Testis (tissue), 2 donors: ENCODE measurements at regions not wholly inside any gene's neighbourhood (a gene's known extent, or its start where the extent isn't known, plus 50 kb on each side); places are given as distances from the start of the nearest gene placed in this dataset.
"Not testable (repeated sequence)": the region's sequence is repeated elsewhere in the genome, so short reads cannot be mapped to it uniquely, and the experiment has no call there.

Experiments used
- DNase-seq: peaks from one replicate; pipeline ENCODE4 v3.0.0-alpha.2; 2019
- H3K27ac ChIP-seq, 2 donors: fragments of 200-600 bp; sonication (generic); one replicate each; pipeline ENCODE4 v1.5.1; 2019
- H3K27me3 ChIP-seq: fragments of 200-600 bp; sonication (generic); one replicate; pipeline ENCODE4 v1.5.1; 2019
- H3K36me3 ChIP-seq: fragments of 200-600 bp; sonication (generic); one replicate; pipeline ENCODE4 v1.5.1; 2017; ENCODE audit warnings: low read depth; ENCODE audit errors: missing control alignments
- H3K4me1 ChIP-seq: fragments of 200-600 bp; sonication (generic); one replicate; pipeline ENCODE4 v1.5.1; 2019
- H3K4me3 ChIP-seq, 2 donors: fragments of 200-600 bp; sonication (generic); one replicate each; pipeline ENCODE4 v1.5.1; 2017 to 2019
- H3K9me3 ChIP-seq: fragments of 200-600 bp; sonication (generic); one replicate; pipeline ENCODE4 v1.5.1; 2017
- WGBS, 2 donors: methylation state at CpG; one replicate each; pipeline ENCODE4 v1.1.5; 2018; 5-methylcytosine and 5-hydroxymethylcytosine counted together
- intact Hi-C: fragments of 100-400 bp; cut with DNase I; formaldehyde crosslinking; loops from one replicate; pipeline ENCODE4 v1.15.1; 2023; ENCODE audit warnings: low total_unique reads
- TF ChIP-seq, protein P1 (sequence below), 3 experiments: fragments of 450-650 bp in 2 of 3; fragments of 200-600 bp in 1 of 3; sonication (generic) in 1 of 3; IDR thresholded peaks; one replicate each; pipeline ENCODE4 v1.5.1; 2016 to 2019; ENCODE audit warnings: antibody characterized with exemption in 3 of 3, mild to moderate bottlenecking in 2 of 3, moderate library complexity in 1 of 3

- 70% methylated on average over 15 of the region's 38 CpGs; no CpG with 5 or more reads in 1 of the 2 donors for WGBS, 2 donors
- H3K36me3 ChIP-seq, H3K4me3 ChIP-seq, H3K4me1 ChIP-seq, H3K27ac ChIP-seq, intact Hi-C loops, H3K27me3 ChIP-seq, DNase-seq, H3K9me3 ChIP-seq: not testable (repeated sequence)
Measured at GRCh38 chr9:39533763-39534548, 178.5 kb downstream of the SPATA31A1 start.

DNA sequence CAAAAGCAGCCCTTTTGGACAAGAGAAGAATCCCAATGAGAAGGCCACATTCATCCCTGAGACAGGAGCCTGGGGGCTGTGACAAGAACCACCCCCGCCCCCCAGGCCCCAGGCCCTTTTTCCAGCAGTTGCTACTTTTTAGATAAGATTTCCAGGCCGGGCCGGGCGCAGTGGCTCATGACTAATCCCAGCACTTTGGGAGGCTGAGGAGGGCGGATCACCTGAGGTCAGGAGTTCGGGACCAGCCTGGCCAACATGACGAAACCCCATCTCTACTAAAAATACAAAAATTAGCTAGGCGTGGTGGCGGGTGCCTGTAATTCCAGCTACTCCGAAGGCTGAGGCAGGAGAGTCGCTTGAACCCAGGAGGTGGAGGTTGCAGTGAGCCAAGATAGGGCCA, 179.4 kb downstream of the SPATA31A1 start:
- H3K4me1 ChIP-seq, H3K4me3 ChIP-seq, DNase-seq, H3K36me3 ChIP-seq, intact Hi-C loops, H3K9me3 ChIP-seq, H3K27me3 ChIP-seq, H3K27ac ChIP-seq: not testable (repeated sequence)
- 60 to 61% methylated on average over 2 to 9 of the region's 11 CpGs for WGBS, 2 donors

DNA sequence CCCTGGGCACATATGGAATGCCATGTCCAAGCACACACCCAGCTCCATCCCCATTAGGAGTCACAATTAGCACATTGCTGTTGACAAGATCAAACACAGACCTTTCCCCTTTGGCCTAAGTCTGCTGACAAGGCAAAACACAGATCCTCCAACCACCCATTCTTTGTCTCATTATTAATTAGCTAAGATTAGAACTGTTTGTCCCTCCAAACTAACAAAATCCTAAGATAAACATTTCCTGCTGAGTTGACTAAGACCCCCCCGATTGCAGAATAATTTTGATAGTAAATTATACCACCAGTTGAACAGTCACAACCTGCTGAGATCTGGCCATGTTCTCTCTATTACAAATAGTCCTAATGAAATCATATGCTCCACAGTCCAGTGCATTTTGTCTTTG, 186.7 kb downstream of the SPATA31A1 start:
- WGBS, 2 donors: 92 to 95% methylated on average over 1 of the region's 1 CpG
- H3K4me3 ChIP-seq, H3K4me1 ChIP-seq, H3K27me3 ChIP-seq, H3K36me3 ChIP-seq, intact Hi-C loops, H3K27ac ChIP-seq, DNase-seq, H3K9me3 ChIP-seq: not testable (repeated sequence)

- not testable (repeated sequence) for H3K27ac ChIP-seq
Measured at GRCh38 chr9:39545079-39545478, 189.6 kb downstream of the SPATA31A1 start.

GRCh38 chr9:39550573-39550972, 195.1 kb downstream of the SPATA31A1 start:
- H3K27me3 ChIP-seq, H3K36me3 ChIP-seq, H3K4me1 ChIP-seq, H3K27ac ChIP-seq, intact Hi-C loops, H3K9me3 ChIP-seq, DNase-seq, H3K4me3 ChIP-seq: not testable (repeated sequence)
- WGBS, 2 donors: 64 to 73% methylated on average over 2 of the region's 2 CpGs

More at GRCh38 chr9:39545079-39545478, 189.6 kb downstream of the SPATA31A1 start:
- intact Hi-C loops, H3K27me3 ChIP-seq, DNase-seq, H3K36me3 ChIP-seq, H3K4me1 ChIP-seq, H3K9me3 ChIP-seq, H3K4me3 ChIP-seq: not testable (repeated sequence)

DNA sequence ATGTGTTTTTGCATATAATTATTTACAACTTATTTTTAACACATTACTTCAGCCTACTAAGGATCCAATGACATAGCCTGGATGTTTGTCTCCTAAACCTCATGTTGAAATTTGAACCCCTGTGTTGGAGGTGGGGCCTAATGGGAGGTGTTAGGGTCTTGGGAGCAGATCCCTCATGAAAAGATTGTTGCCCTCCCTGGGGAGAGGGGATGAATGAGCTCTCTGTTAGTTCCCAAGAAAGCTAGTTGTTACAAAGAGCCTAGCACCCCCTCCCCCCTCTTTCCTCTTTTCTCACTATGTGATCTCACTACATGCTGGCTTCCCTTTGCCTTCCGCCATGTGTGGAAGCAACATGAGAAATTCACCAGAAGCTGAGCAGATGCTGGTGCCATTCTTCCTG, 196.1 kb downstream of the SPATA31A1 start:
- DNase-seq, intact Hi-C loops: not testable (repeated sequence)
- WGBS, 2 donors: 88 to 94% methylated on average over 1 of the region's 1 CpG

GRCh38 chr9:39552242-39552881, 196.9 kb downstream of the SPATA31A1 start:
- WGBS, 2 donors: 33 to 55% methylated on average over 1 to 3 of the region's 3 CpGs
- H3K27me3 ChIP-seq, H3K4me1 ChIP-seq, intact Hi-C loops, H3K27ac ChIP-seq, H3K9me3 ChIP-seq, H3K36me3 ChIP-seq, H3K4me3 ChIP-seq, DNase-seq: not testable (repeated sequence)

More for the DNA sequence above, 196.1 kb downstream of the SPATA31A1 start:
- H3K27ac ChIP-seq, H3K9me3 ChIP-seq, H3K27me3 ChIP-seq, H3K4me3 ChIP-seq, H3K4me1 ChIP-seq, H3K36me3 ChIP-seq: not testable (repeated sequence)

DNA sequence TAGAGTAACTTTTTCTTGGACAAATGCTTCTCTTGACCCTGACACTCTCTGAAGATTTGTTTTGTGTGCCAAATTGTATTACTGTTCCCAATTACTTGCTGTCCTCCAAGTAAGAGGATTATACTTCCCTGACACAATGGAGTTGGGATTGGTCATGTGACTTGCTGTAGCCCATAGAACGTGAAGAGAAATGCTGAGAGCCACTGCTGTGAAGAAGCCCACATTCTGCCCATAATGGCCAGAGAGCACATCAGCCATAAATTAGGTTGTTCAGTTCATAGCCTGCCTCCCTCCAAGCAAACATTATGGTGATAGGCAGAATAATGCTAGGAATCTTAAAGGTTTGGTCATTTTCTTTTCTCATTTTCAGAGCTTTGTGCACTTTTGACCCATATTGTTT, 198.9 kb downstream of the SPATA31A1 start:
- H3K27me3 ChIP-seq, H3K36me3 ChIP-seq, H3K4me3 ChIP-seq, intact Hi-C loops, H3K9me3 ChIP-seq, H3K4me1 ChIP-seq, H3K27ac ChIP-seq, DNase-seq: not testable (repeated sequence)
- WGBS, 2 donors: 10 to 20% methylated on average over 1 of the region's 1 CpG

GRCh38 chr9:39559384-39559783, 203.9 kb downstream of the SPATA31A1 start:
- TF ChIP-seq, protein P1, sequence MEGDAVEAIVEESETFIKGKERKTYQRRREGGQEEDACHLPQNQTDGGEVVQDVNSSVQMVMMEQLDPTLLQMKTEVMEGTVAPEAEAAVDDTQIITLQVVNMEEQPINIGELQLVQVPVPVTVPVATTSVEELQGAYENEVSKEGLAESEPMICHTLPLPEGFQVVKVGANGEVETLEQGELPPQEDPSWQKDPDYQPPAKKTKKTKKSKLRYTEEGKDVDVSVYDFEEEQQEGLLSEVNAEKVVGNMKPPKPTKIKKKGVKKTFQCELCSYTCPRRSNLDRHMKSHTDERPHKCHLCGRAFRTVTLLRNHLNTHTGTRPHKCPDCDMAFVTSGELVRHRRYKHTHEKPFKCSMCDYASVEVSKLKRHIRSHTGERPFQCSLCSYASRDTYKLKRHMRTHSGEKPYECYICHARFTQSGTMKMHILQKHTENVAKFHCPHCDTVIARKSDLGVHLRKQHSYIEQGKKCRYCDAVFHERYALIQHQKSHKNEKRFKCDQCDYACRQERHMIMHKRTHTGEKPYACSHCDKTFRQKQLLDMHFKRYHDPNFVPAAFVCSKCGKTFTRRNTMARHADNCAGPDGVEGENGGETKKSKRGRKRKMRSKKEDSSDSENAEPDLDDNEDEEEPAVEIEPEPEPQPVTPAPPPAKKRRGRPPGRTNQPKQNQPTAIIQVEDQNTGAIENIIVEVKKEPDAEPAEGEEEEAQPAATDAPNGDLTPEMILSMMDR (IDR thresholded peaks at IDR 0.05): peak in 1 of 3 experiments; percentile 30
- 80 to 92% methylated on average over 8 of the region's 8 CpGs for WGBS, 2 donors
- H3K27me3 ChIP-seq, intact Hi-C loops, H3K4me1 ChIP-seq, H3K36me3 ChIP-seq, H3K27ac ChIP-seq, H3K9me3 ChIP-seq, H3K4me3 ChIP-seq: not testable (repeated sequence)
- peak; percentile 81 for DNase-seq

DNA sequence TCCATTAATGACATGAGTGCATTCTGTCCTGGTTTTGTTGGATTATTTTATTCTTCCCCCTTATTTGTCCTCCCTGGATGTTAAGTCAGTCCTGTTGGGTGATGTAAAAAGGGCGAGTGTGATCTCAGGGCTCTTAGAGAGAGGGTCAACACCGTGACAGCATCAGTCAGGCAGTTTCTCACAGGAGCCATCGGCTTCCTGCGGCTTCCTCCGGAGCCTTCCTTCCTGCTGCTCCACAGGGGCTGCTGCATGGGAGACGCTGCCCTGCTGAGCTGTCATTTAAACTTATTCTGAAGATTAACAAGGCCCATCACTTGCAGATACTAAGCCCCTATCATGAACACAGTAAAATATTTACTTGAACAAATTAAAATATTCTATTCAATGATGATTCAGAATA, 211.3 kb downstream of the SPATA31A1 start:
- H3K27ac ChIP-seq, H3K4me3 ChIP-seq, DNase-seq, H3K4me1 ChIP-seq, H3K27me3 ChIP-seq, intact Hi-C loops, H3K9me3 ChIP-seq, H3K36me3 ChIP-seq: not testable (repeated sequence)
- 28 to 34% methylated on average over 6 of the region's 6 CpGs for WGBS, 2 donors

- WGBS, 2 donors: 95 to 97% methylated on average over 1 of the region's 1 CpG
- intact Hi-C loops, H3K27me3 ChIP-seq: not testable (repeated sequence)
Measured at GRCh38 chr9:39567396-39567795, 211.9 kb downstream of the SPATA31A1 start.

More at GRCh38 chr9:39567396-39567795, 211.9 kb downstream of the SPATA31A1 start:
- H3K9me3 ChIP-seq, H3K4me1 ChIP-seq, DNase-seq, H3K4me3 ChIP-seq, H3K27ac ChIP-seq, H3K36me3 ChIP-seq: not testable (repeated sequence)
